Uterus (tissue), 3 donors: ENCODE measurements at regions not wholly inside any gene's neighbourhood (a gene's known extent, or its start where the extent isn't known, plus 50 kb on each side); places are given as distances from the start of the nearest gene placed in this dataset.
A peak's percentile ranks its signal among the peaks of the same experiment; 100 is the strongest.

Experiments used
- DNase-seq, 2 donors: peaks; one replicate each; pipeline ENCODE4 v3.0.0-alpha.2; 2019 to 2020
- H3K27ac ChIP-seq, 2 donors: fragments of 200-600 bp; sonication (generic); 1 replicate in 1 of 2; 2 replicates in 1 of 2; pipeline ENCODE4 v1.5.1; 2016 to 2018
- H3K27me3 ChIP-seq, 2 donors: fragments of 200-600 bp; sonication (generic); one replicate each; pipeline ENCODE4 v1.5.1; 2018 to 2019; ENCODE audit warnings: control low read depth in 1 of 2
- H3K36me3 ChIP-seq, 2 donors: fragments of 200-600 bp; sonication (generic); one replicate each; pipeline ENCODE4 v1.5.1; 2019; ENCODE audit warnings: control low read depth in 1 of 2
- H3K4me1 ChIP-seq, 2 donors: fragments of 200-600 bp; sonication (generic); one replicate each; pipeline ENCODE4 v1.5.1; 2018 to 2019; ENCODE audit warnings: control low read depth in 1 of 2
- H3K4me3 ChIP-seq, 2 donors: fragments of 200-600 bp; sonication (generic); 1 replicate in 1 of 2; 2 replicates in 1 of 2; pipeline ENCODE4 v1.5.1; 2018 to 2019; ENCODE audit warnings: mild to moderate bottlenecking in 1 of 2
- H3K9me3 ChIP-seq, 2 donors: fragments of 200-600 bp; sonication (generic); one replicate each; pipeline ENCODE4 v1.5.1; 2019; ENCODE audit warnings: control low read depth in 1 of 2
- CTCF ChIP-seq, 4 experiments: fragments of 200-600 bp in 2 of 4; fragments of 450-650 bp in 2 of 4; sonication (generic) in 2 of 4; IDR thresholded peaks; one replicate each; pipeline ENCODE4 v1.5.1; 2016 to 2019; ENCODE audit warnings: antibody characterized with exemption in 4 of 4, mild to moderate bottlenecking in 2 of 4, moderate library complexity in 1 of 4
- POLR2A ChIP-seq, 2 donors: fragments of 450-650 bp; IDR thresholded peaks; one replicate each; pipeline ENCODE4 v1.6.1; 2016; ENCODE audit warnings: antibody characterized with exemption in 2 of 2, mild to moderate bottlenecking in 1 of 2, moderate library complexity in 1 of 2
- intact Hi-C: fragments of 100-400 bp; cut with DNase I; formaldehyde crosslinking; loops from one replicate; pipeline ENCODE4 v1.15.1; 2023; ENCODE audit warnings: low total_unique reads
- donor health status: DM: yes; HTN: yes; CAD: no.

GRCh38 chr6:137704802-137705159 lies 162.3 kb upstream of the TNFAIP3 start:
- Histone ChIP-seq H3K36me3 (no peaks in the 10 kb centered on the region), H3K27ac (peak overlapping the region; percentile 4 to 22)
- DNase-seq: no peak

GRCh38 chr6:137705160-137706082 lies 161.6 kb upstream of the TNFAIP3 start:
- intact Hi-C loops: loop anchor here (5.0 to 10.0 kb wide), 2 partner anchors 169 to 242 kb away; no protein-coding TSS in a partner anchor
- Histone ChIP-seq H3K27ac (peak overlapping the region; percentile 4 to 22), H3K36me3 (no peaks in the 10 kb centered on the region), H3K9me3 (no peaks in the 10 kb centered on the region), H3K4me1 (no peaks in the 10 kb centered on the region), H3K4me3 (no peak overlapping the region), H3K27me3 (no peaks in the 10 kb centered on the region)
- TF ChIP-seq CTCF (IDR thresholded peaks at IDR 0.05) (peak; percentile 57 to 77 (median 69)), POLR2A (IDR thresholded peaks at IDR 0.05) (no peak)
- peak; percentile 63 to 71 for DNase-seq

More at GRCh38 chr6:137704802-137705159, 162.3 kb upstream of the TNFAIP3 start:
- Histone ChIP-seq H3K4me1 (no peaks in the 10 kb centered on the region), H3K4me3 (no peak overlapping the region), H3K9me3 (no peaks in the 10 kb centered on the region), H3K27me3 (no peaks in the 10 kb centered on the region)
- TF ChIP-seq CTCF (IDR thresholded peaks at IDR 0.05): no peak
- no peak for TF ChIP-seq POLR2A (IDR thresholded peaks at IDR 0.05)
- intact Hi-C loops: loop anchor here (5.0 to 10.0 kb wide), 2 partner anchors 170 to 243 kb away; no protein-coding TSS in a partner anchor

- H3K4me3 ChIP-seq: no peak overlapping the region
- H3K27me3 ChIP-seq: no peaks in the 10 kb centered on the region
- intact Hi-C loops: loop anchor here (5.0 to 10.0 kb wide), 2 partner anchors 169 to 241 kb away; no protein-coding TSS in a partner anchor
- no peaks in the 10 kb centered on the region for H3K9me3 ChIP-seq
- TF ChIP-seq POLR2A (IDR thresholded peaks at IDR 0.05) (no peak), CTCF (IDR thresholded peaks at IDR 0.05) (no peak)
- H3K4me1 ChIP-seq: no peaks in the 10 kb centered on the region
- no peaks in the 10 kb centered on the region for H3K36me3 ChIP-seq
- no peak for DNase-seq
- H3K27ac ChIP-seq: no peak overlapping the region
Observed at GRCh38 chr6:137706083-137706750, 160.8 kb upstream of the TNFAIP3 start.

- Histone ChIP-seq H3K27me3 (no peaks in the 10 kb centered on the region), H3K4me3 (no peak overlapping the region), H3K36me3 (no peaks in the 10 kb centered on the region), H3K27ac (no peak overlapping the region), H3K4me1 (no peaks in the 10 kb centered on the region), H3K9me3 (no peaks in the 10 kb centered on the region)
- DNase-seq: no peak
- TF ChIP-seq POLR2A (IDR thresholded peaks at IDR 0.05) (no peak), CTCF (IDR thresholded peaks at IDR 0.05) (no peak)
- intact Hi-C loops: loop anchor here (5.0 to 10.0 kb wide), 2 partner anchors 168 to 240 kb away; no protein-coding TSS in a partner anchor
Observed at GRCh38 chr6:137707038-137707589, 159.9 kb upstream of the TNFAIP3 start.
